Astrocyte of the hippocampus (primary cell): ENCODE measurements at regions not wholly inside any gene's neighbourhood (a gene's known extent, or its start where the extent isn't known, plus 50 kb on each side); places are given as distances from the start of the nearest gene placed in this dataset.
"Not testable (repeated sequence)": the region's sequence is repeated elsewhere in the genome, so short reads cannot be mapped to it uniquely, and the experiment has no call there.

ENCODE experiments used
- DNase-seq: peaks from one replicate; pipeline ENCODE4 v3.0.0; 2011; ENCODE audit warnings: low read depth, low spot score

DNA sequence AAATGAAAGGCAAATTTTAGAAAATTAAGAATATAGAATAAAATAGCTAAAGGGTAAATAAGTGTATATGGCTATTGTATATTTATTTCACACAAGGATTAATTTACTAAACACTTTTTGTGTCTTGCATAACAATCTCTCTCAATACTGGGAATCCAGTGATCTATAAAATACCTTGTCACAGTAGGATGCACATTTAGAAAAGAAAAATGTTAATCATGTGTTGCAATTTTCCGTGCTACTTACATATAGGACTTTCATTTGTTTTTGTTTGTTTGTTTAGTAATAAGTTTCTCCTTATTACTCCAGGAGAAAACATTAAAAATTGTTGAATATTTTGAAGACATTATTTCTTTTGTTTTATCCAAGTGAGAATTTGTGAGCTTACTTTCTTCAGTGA lies 1533.3 kb downstream of the SLITRK5 start:
- no peak for DNase-seq

DNA sequence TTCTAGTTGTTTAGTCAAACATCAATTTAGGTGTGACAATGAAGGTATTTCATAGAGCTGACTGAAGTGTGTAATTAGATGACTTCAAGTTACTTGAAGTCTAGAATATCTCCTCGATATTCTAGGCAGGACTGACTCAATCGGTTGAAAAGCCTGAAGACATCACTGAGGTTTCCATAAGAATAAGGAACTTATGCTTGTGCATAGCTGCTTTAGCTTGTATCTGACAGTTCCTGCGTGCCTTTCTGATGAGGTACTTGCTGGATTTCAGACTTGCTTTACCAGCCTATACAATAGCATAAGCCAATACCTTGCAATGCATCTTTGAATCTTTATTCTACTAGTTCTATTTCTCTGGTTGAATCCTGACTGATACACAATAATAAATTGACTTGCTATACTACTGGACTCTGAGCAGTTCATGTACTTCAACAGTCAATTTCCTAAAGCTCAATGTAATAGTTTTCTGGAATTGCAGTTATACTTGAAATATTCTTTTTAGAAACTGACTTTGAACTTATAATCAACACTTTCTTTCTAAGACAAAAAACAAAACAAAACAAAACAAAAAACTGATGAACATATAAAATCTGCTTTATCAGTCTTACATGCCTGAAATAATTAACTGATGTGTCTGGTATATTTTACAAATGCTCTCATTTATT lies 1534.8 kb downstream of the SLITRK5 start:
- no peak for DNase-seq

DNA sequence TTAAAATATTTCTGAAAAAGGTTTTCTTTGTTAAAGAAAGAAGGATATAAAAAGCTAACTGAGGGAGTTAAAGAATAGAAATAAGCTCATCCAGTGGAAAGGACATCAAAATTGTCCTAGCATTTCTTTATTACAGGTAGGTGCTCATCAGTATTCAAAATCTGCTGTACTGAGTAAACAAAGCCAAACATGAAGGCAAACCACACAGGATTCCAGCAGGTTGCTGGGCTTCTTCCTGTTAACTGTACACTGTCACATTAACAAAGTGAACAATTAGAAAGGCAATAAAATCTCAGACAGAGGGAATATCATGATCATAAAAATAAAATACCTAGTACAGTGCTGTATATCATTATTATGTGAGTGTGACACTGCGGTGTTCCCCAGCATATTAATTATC lies 1541.0 kb downstream of the SLITRK5 start:
- no peak for DNase-seq

DNA sequence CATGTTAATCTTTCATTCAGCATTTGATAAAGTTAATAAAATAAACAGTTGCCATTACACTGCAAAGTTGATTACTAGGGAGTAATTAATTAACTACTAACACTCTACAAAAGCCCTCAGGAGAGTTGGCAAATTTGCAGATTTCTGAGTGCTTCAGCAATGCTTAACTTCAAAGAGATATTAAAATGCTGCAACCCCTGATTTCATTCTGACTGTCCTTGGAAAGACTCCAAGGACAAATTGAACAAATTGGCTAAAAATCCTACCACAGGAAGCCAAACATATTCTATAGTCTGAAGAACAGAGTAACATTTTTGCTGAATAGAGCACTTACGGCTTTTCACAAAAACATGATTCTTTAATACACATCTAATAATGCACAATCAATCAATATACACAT lies 1543.0 kb downstream of the SLITRK5 start:
- DNase-seq, result peak; percentile 4

DNA sequence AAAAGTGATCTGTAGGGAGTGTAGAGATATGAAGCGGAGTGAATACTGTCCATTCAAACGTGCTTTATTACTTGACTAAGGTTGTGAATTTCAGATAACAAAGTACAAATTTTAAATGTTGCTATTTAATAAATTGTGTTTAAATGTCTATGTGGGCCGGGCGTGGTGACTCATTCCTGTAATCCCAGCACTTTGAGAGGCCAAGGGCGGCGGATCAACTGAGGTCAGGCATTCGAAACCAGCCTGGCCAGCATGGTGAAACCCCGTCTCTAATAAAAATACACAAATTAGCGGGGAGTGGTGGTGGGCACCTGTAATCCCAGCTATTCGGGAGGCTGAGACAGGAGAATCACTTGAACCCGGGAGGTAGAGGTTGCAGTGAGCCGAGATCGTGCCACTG lies 1544.1 kb downstream of the SLITRK5 start:
- DNase-seq, result not testable (repeated sequence)

DNA sequence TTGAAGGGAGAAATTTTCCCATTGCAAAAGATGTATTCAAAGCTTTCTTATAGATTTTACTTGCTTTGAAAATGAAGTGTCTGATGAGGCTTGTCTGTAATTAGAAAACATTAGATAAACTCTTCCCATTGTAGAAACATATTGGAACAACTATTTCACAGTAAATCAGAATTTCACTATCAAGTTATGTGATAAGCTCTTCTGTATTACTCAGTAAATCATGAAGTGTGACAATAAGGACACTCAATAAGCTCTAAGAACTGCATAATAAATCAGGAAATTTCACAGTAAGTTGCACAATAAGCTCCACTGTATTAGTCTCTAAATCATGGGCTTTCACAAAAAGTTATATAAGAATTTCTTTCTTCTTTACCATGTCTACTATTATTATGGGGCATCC lies 1546.6 kb downstream of the SLITRK5 start:
- DNase-seq, result no peak

DNA sequence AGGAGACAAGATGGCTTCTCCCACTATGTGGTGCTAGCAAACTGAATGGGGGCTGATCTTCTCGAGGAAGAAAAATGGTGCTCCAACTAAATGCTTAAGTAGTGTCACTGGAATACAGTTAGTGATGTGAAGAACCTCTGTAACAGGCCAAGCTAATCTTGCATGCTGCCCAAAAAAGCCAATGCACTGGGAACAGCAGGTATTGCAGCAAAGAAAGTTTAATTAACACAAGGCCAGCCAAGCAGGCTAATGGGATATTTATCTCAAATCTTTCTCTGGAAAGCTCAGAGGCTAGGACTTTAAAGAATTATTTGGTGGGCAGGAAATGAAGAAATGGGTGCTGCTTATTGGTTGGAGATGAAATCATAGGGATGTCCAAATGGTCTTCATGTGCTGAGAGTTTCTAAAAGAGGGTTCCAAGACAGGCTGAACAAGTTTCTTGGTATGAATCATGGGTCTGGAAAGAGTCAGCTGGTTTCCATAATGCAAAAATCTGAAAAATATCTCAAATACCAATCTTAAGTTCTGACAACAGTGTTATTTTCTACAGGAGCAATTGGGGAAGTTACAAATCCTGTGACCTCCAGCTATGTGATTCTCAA lies 1550.5 kb downstream of the SLITRK5 start:
- DNase-seq, result no peak

DNA sequence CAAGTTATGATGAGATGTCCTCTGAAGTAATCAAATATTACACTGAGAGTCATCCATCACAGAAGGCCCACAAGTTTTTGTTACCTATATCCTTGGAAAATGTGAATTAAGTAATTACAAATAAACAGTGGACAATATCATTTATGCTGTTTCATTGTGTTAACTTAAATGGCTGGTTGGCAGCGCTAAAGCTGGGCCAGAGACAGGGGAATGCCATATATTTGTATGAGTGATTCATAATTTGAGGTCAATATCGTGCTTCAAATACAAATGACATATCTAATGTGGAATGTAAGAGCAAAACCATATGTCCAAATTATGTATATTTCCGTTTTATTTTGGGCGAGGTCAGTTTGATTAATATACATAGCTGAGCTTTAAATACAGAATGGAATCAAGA lies 1556.2 kb downstream of the SLITRK5 start:
- DNase-seq, result no peak

DNA sequence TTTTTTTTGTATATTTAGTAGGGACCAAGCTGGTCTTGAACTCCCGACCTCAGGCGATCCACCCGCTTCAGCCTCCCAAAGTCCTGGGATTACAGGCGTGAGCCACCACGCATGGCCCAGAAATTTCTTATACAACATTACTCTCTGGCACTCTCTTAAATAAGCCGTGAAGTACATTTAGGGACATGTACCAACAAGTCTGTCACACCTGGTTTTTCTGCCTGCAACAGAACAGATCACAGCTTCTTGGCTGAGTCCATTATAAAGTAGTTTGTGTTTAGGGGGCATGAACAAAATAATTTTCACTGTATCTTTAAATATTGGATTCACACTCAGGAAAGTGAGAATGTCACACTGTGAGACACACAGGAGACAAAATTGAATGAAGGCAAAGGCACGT lies 1567.3 kb downstream of the SLITRK5 start:
- DNase-seq, result no peak

DNA sequence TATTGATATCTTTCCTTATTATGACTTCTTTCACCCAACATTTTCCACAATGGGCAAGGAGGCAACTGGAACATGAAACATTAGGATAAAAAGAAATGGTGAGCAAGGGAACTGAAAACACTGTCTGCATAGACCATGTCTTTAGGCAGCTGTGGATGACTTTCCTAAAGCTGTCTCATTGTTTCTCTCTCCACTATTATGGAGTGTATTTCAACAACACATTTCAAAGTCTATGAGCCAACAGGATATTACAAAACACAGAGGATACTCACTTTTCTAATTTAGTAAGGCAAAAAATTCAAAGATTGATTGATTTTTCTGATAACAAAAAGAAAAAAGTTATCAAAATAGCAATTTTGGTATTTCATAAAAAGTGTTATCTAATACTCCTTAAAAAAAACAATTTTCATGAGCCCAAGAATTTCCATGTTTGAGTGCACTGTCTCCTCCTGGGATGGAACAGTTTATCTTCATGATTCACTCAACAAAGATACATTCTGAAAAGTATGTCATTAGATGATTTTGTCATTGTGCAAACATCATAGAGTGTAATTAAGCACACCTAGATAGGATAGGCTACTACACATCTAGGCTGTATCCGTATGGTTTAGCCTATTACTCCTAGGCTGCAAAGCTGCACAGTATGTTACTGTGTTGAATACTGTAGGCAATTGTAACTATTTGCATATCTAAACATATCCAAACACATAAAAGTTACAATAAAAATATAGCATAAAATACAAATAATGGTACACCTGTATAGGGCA lies 1568.4 kb downstream of the SLITRK5 start:
- no peak for DNase-seq

DNA sequence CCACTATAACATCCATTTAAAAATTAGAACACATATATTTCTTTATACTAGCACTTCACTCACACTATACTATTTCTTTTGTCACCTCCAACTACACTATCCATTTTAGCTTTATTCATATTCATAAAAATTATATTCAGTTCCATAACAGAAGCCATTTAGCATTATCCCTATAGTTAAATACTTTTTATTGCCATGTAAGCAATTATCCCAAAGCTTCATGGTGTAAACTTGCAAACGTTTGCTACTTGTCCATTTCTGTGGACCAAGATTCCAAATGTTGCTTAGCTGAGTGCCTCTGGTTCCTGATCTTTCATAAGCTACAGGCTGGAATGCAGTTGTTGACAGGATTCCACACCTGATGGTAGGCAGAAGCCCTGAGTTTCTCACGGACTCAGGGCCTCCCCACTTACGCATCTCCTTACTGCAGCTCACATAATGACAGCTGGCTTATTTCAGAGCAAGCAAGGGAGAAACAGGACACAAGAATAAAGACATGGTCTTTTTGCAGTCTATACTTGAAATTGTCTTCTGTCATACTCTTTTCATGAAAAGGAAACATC lies 1584.8 kb downstream of the SLITRK5 start:
- no peak for DNase-seq

DNA sequence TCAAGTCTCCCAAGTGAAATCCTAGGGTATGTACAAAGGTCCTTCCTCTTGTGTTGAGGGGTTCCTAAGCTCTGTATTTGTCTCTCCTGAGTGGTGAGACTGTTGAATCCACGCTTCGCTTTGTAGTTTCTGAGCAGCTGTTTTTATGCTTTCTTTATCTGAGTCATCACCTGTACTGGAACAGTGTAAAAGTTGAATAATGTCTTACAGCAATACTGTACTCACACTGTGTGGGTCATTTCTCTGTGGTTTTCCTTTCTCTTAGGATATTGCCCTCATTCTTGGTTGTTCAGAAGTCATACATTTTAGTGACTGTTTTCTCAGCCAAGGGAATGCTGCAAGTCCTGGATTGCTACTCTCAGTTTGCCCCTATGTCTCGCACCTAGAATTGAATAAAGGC lies 1596.6 kb downstream of the SLITRK5 start:
- DNase-seq, result peak; percentile 21

DNA sequence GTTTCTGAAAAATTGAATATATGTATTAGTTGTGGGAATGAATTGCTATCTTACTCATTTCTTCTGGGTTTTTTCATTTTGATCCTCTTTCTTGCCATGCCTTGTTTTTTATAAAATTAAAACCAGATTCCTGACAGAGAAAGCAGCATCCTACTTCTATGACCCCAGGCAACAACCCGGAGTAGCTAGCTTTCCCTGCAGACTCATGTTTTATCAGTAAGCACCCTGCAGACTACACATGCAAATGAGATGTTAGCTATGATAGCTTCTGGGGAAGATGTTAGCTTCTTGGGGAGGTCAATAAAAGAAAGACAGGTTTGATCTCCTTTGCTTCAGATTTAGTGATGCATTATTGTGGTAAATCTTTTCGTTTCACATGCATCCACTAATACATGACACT lies 1598.6 kb downstream of the SLITRK5 start:
- DNase-seq, result no peak

DNA sequence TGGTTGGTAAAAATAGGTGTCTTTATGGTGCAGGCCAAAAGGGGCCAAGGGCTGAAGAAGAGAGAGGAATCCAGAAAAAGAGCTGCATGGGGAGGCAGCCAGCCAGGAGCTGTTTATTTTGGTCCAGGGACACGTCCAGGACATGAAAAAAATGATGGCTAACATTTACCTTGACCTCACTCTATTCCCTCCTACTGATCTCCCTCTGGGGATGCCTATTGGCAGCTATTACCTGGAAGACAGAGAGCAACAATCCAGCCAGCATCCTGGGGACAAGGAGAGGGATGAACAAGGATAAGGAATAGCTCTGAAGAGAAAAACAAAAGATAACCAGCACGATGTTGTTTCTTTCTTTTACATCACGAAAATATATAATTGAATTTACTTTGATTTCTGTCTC lies 1599.6 kb downstream of the SLITRK5 start:
- no peak for DNase-seq

DNA sequence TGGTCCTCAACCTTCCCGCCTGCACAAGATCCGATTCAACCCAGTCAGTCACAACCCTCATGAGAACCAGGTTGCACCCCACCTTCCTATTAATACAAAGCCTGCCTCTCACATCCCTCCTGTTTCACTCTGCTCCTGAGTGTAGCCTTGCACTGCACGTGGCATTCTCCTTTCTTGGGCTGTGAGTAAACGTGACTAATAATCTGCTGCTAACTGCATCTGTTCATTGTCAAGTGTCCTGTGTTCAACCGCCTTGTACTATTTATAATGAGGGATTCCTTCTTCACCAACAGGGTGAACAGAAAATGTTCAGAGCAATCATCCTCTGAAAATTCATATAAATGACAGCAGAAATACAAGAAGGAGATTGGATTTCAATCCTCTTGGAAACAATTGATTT lies 1608.2 kb downstream of the SLITRK5 start:
- DNase-seq, result no peak

DNA sequence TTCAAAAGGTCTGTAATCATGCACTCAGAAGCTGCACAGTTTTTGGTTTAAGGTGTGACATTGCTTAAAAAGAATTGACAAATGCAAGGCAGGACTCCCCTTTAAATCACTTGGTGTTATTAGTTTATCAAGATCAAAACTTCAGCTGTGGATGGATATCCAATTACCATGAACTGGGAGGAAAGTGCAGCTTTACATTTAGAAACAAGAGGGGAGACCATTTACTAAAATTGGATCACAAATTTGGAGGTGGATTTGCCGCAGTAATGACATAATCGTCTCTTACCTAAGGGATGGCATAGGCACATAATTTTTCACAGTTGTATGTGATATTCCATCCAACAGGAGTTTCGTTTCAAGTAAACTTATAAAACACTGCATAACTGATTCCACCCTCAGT lies 1610.2 kb downstream of the SLITRK5 start:
- DNase-seq, result no peak

DNA sequence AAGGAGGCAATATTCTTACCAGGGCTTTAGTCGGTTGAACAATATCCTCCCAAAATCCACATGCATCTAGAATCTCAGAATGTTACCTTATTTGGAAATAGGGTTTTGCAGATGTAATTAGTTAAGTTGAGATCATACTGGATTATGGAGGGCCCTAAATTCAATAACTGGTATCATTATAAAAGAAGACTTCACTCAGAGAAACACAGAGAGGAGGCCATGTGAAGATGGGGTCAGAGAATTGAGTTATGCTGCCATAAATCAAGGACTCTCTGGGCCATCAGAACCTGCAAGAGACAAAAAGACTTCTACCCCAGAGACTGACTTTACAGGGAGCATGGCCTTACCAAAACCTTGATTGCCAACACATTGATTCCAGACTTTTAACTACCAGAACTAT lies 1611.1 kb downstream of the SLITRK5 start:
- no peak for DNase-seq

DNA sequence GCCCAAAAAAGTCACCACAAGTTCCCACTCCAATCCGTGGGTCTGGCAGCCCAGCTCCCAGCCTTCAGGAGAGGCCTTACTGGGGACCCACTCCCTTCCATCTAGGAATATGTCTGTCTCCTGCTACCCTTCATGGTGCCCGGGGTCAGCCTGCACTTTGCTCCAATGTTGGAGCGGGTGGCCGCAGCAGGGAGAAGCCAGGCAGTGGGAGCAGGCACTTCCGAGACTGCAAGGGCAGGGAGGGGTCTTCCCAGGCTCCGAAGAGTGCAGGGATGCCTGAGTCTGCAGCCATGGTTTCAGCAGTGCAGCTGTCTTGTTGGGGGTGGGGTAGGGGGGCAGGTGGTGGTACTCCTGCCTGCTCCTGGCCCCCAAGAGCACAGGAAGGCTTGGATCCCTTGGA lies 1616.2 kb downstream of the SLITRK5 start:
- no peak for DNase-seq

DNA sequence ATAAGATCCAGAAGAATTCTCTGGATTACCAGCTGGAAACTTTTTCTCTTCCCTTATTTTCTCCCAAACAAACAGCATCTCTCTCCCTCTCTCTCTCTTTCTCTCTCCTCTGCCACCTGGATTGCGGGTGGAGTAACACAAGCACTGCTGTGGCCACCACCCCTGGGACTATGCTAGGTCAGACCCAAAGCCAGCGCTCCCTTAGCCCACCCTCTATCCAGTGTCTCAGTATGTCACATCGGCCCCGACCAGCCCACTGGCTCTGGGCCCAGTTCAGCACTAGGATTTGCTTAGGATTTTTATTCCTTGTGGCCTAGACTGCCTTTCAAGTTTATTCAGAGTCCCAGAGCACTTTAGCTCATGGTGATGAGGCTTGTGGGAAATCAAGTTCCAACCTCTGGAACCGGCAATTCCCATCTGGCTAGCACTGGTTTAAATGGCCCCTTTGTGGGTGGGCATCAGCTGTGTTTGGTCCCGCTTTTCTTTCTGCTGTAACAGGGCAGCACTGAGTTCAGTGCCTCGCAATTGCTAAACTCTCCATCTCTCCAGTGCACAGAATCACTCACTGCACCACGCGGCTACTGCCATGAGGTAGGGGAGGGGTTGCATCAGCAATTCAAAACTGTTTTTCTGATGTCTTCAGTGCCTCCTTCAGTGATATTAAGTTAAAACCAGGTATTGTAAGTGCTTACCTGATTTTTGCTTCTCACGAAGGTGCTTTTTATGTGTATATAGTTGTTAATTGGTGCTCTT lies 1623.1 kb downstream of the SLITRK5 start:
- no peak for DNase-seq

DNA sequence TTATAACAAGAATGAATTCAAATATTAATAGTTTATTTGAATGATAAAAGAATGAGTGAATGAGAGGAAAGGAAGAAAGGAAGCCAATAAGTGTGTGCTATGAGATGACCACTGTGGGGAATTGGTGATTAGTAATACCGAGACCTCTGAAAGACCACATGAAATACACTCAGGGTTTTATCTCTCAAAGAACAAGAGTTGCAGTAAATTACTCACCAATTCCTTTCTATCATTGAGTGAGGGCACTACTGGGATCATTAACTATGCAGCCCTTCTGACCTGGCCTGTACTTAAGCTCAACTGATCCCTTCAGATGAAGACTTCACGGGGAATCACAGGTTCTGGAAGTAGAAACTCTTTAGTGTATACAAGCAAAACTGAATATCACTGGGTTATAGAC lies 1636.1 kb downstream of the SLITRK5 start:
- no peak for DNase-seq

DNA sequence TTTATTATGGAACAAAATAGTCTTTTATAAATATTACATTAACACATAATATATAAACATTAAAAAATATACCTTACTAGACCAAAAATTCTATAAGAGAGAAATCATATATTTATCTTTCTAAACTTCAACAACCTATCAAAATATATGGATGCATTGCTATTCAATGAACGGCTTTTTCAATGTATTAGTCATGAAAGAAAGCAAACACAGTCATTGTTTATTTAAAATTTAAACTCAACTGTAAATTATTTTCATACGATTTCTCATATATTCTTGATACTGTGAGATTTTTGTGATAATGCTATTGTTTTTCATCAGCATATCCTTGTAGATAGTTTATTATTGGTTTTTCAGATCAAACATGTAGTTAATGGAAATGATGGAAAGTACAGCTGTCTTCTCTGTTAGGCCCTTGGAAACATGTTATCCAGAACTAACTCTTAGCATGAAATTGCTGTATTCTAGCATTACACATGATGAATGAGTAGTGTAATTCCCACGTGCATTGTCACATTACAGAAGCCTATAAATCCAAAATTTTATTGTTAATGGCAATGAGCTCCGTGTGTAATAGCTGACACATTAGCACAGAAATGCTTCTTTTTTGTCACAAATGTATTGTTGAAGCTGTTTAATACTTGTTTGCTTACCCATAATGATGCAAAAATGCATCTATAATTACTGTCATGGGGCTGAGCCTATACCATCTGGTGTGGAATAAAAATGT lies 1639.9 kb downstream of the SLITRK5 start:
- no peak for DNase-seq
